ENCODE measurements at regions not wholly inside any gene's neighbourhood (a gene's known extent, or its start where the extent isn't known, plus 50 kb on each side); places are given as distances from the start of the nearest gene placed in this dataset.

DNA sequence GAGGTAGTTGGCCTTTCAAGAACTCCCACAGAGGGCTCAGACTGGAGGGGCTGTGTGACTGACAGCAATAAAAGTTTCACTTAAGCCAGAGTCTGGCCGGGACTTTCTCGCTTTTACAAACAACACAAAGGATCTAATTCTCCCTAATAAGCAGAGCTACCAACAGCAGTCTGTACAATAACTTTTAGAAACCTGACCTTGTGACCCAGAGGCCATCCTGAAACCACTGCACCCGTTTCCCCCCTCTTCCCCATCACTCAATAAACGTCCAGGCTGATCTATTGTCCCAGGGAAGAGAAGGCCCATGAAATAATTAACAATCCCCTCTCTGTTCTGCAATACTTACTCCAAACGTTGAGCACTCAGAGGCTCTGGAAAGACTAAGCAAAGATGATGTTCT lies 442.4 kb downstream of the ZIC3 start:
- ATAC-seq (no peak), DNase-seq (ENCODE audit: low read depth in 1 of 2, low spot score in 1 of 2) (no peak), FAIRE-seq (no peak)
- Histone ChIP-seq H3K4me1 (no peaks in the 10 kb centered on the region), H3K4me3 (no peak overlapping the region), H3K27ac (no peak overlapping the region), H3K4me2 (no peak overlapping the region), H3K9me3 (no peaks in the 10 kb centered on the region)
- TF ChIP-seq MAFK (IDR thresholded peaks at IDR 0.05; ENCODE audit: partially characterized antibody) (no peak), POLR2A (IDR thresholded peaks at IDR 0.05; ENCODE audit: low read length) (no peak), CHD4 (IDR thresholded peaks at IDR 0.05; ENCODE audit: borderline replicate concordance) (no peak), HEYL (CRISPR knock-in tag; IDR thresholded peaks at IDR 0.05) (no peak), JUN (IDR thresholded peaks at IDR 0.05) (no peak), CEBPB (IDR thresholded peaks at IDR 0.05) (no peak), SREBF2 (IDR thresholded peaks at IDR 0.05) (no peak), KDM1A (IDR thresholded peaks at IDR 0.05; ENCODE audit: low read depth) (no peak), TP53 (CRISPR knock-in tag; IDR thresholded peaks at IDR 0.05) (no peak), ZFP36 (IDR thresholded peaks at IDR 0.05; ENCODE audit: borderline replicate concordance, partially characterized antibody) (no peak), EHF (CRISPR knock-in tag; IDR thresholded peaks at IDR 0.05) (no peak), RAD21 (conservative IDR thresholded peaks at IDR 0.05 in 1 of 2, IDR thresholded peaks at IDR 0.05 in 1 of 2) (no peak), SMC3 (IDR thresholded peaks at IDR 0.05) (no peak), ESRRA (IDR thresholded peaks at IDR 0.05; ENCODE audit: borderline replicate concordance, low read length) (no peak), BHLHE40 (IDR thresholded peaks at IDR 0.05; ENCODE audit: low read depth, low read length) (no peak)
- TF ChIP-seq, protein P1, sequence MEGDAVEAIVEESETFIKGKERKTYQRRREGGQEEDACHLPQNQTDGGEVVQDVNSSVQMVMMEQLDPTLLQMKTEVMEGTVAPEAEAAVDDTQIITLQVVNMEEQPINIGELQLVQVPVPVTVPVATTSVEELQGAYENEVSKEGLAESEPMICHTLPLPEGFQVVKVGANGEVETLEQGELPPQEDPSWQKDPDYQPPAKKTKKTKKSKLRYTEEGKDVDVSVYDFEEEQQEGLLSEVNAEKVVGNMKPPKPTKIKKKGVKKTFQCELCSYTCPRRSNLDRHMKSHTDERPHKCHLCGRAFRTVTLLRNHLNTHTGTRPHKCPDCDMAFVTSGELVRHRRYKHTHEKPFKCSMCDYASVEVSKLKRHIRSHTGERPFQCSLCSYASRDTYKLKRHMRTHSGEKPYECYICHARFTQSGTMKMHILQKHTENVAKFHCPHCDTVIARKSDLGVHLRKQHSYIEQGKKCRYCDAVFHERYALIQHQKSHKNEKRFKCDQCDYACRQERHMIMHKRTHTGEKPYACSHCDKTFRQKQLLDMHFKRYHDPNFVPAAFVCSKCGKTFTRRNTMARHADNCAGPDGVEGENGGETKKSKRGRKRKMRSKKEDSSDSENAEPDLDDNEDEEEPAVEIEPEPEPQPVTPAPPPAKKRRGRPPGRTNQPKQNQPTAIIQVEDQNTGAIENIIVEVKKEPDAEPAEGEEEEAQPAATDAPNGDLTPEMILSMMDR (IDR thresholded peaks at IDR 0.05) = no peak
- TF ChIP-seq, protein P2, sequence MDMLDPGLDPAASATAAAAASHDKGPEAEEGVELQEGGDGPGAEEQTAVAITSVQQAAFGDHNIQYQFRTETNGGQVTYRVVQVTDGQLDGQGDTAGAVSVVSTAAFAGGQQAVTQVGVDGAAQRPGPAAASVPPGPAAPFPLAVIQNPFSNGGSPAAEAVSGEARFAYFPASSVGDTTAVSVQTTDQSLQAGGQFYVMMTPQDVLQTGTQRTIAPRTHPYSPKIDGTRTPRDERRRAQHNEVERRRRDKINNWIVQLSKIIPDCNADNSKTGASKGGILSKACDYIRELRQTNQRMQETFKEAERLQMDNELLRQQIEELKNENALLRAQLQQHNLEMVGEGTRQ (IDR thresholded peaks at IDR 0.05) = no peak
- TF ChIP-seq, protein P3, sequence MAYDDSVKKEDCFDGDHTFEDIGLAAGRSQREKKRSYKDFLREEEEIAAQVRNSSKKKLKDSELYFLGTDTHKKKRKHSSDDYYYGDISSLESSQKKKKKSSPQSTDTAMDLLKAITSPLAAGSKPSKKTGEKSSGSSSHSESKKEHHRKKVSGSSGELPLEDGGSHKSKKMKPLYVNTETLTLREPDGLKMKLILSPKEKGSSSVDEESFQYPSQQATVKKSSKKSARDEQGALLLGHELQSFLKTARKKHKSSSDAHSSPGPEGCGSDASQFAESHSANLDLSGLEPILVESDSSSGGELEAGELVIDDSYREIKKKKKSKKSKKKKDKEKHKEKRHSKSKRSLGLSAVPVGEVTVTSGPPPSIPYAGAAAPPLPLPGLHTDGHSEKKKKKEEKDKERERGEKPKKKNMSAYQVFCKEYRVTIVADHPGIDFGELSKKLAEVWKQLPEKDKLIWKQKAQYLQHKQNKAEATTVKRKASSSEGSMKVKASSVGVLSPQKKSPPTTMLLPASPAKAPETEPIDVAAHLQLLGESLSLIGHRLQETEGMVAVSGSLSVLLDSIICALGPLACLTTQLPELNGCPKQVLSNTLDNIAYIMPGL (CRISPR knock-in tag; IDR thresholded peaks at IDR 0.05; ENCODE audit: borderline replicate concordance) = no peak
- TF ChIP-seq, protein P4, sequence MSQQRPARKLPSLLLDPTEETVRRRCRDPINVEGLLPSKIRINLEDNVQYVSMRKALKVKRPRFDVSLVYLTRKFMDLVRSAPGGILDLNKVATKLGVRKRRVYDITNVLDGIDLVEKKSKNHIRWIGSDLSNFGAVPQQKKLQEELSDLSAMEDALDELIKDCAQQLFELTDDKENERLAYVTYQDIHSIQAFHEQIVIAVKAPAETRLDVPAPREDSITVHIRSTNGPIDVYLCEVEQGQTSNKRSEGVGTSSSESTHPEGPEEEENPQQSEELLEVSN (IDR thresholded peaks at IDR 0.05; ENCODE audit: borderline replicate concordance, low read depth) = no peak
- TF ChIP-seq, protein P5, sequence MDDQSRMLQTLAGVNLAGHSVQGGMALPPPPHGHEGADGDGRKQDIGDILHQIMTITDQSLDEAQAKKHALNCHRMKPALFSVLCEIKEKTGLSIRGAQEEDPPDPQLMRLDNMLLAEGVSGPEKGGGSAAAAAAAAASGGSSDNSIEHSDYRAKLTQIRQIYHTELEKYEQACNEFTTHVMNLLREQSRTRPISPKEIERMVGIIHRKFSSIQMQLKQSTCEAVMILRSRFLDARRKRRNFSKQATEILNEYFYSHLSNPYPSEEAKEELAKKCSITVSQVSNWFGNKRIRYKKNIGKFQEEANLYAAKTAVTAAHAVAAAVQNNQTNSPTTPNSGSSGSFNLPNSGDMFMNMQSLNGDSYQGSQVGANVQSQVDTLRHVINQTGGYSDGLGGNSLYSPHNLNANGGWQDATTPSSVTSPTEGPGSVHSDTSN (IDR thresholded peaks at IDR 0.05) = no peak
- POLR2A ChIA-PET = no interaction called here
- WGBS (ENCODE audit: missing lambda C conversion rate) = 0% methylated on average over 5 of the region's 5 CpGs
- CTCF ChIA-PET = no interaction called here

DNA sequence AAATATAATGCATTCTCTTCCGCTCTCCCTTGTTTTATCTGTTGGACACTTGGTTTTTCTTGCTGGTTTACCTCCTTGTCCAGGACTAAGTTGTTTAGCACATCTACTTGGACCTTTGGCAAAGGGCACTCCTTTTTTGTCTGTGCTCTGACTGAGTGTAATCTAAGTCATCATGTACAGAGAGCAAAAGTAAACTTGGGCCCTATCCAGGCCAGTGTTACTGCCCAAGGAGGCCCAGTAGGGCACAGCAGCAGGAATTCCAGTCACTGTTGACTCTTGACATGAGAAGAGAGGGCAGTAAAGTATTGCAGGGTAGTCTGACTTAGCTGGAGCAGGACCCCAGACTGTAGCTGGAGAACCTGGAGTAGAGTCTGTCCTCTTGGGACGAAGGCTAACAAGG lies 445.5 kb downstream of the ZIC3 start:
- ATAC-seq (no peak), DNase-seq (ENCODE audit: low read depth in 1 of 2, low spot score in 1 of 2) (no peak), FAIRE-seq (no peak)
- Histone ChIP-seq H3K27ac (no peak overlapping the region), H3K4me2 (no peak overlapping the region), H3K4me3 (no peak overlapping the region), H3K9me3 (no peaks in the 10 kb centered on the region), H3K4me1 (no peaks in the 10 kb centered on the region)
- 46% methylated on average over 2 of the region's 2 CpGs for WGBS (ENCODE audit: missing lambda C conversion rate)
- POLR2A ChIA-PET = no interaction called here
- TF ChIP-seq TFCP2L1 (CRISPR knock-in tag; IDR thresholded peaks at IDR 0.05) = no peak
- TF ChIP-seq POLR2A (IDR thresholded peaks at IDR 0.05; ENCODE audit: low read length) = no peak
- TF ChIP-seq RFX5 (IDR thresholded peaks at IDR 0.05) = no peak
- TF ChIP-seq ESRRA (IDR thresholded peaks at IDR 0.05; ENCODE audit: borderline replicate concordance, low read length) = no peak
- TF ChIP-seq, protein P6, sequence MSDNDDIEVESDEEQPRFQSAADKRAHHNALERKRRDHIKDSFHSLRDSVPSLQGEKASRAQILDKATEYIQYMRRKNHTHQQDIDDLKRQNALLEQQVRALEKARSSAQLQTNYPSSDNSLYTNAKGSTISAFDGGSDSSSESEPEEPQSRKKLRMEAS (IDR thresholded peaks at IDR 0.05) = no peak
- TF ChIP-seq FOXS1 (CRISPR knock-in tag; IDR thresholded peaks at IDR 0.05) = no peak
- no peak for TF ChIP-seq SMC3 (IDR thresholded peaks at IDR 0.05)
- TF ChIP-seq, protein P5 (IDR thresholded peaks at IDR 0.05) = no peak
- TF ChIP-seq MYC (IDR thresholded peaks at IDR 0.05; ENCODE audit: borderline replicate concordance, low read length) = no peak
- TF ChIP-seq, protein P3 (CRISPR knock-in tag; IDR thresholded peaks at IDR 0.05; ENCODE audit: borderline replicate concordance) = no peak
- TF ChIP-seq RCOR1 (IDR thresholded peaks at IDR 0.05; ENCODE audit: low read depth, low read length) = no peak
- TF ChIP-seq ZFP36 (IDR thresholded peaks at IDR 0.05; ENCODE audit: borderline replicate concordance, partially characterized antibody) = no peak
- no peak for TF ChIP-seq FOSB (CRISPR knock-in tag; IDR thresholded peaks at IDR 0.05)
- no peak for TF ChIP-seq MAZ (IDR thresholded peaks at IDR 0.05; ENCODE audit: borderline replicate concordance, low read depth, low read length)
- no peak for TF ChIP-seq RNF2 (IDR thresholded peaks at IDR 0.05; ENCODE audit: borderline replicate concordance, low read depth)
- CTCF ChIA-PET = no interaction called here

All from A549 (cell line).